Suprapubic skin (tissue), 3 donors: ENCODE measurements at regions not wholly inside any gene's neighbourhood (a gene's known extent, or its start where the extent isn't known, plus 50 kb on each side); places are given as distances from the start of the nearest gene placed in this dataset.

Experiments used
- POLR2A ChIP-seq, 2 donors: fragments of 450-650 bp; IDR thresholded peaks; one replicate each; pipeline ENCODE4 v1.6.1; 2017; ENCODE audit warnings: antibody characterized with exemption in 2 of 2, mild to moderate bottlenecking in 2 of 2, moderate library complexity in 2 of 2
- TF ChIP-seq, protein P1 (sequence below), 2 donors: fragments of 200-600 bp in 1 of 2; fragments of 450-650 bp in 1 of 2; sonication (generic) in 1 of 2; IDR thresholded peaks; one replicate each; pipeline ENCODE4 v1.5.1; 2016 to 2019; ENCODE audit warnings: antibody characterized with exemption in 2 of 2, mild to moderate bottlenecking in 1 of 2, moderate library complexity in 1 of 2

DNA sequence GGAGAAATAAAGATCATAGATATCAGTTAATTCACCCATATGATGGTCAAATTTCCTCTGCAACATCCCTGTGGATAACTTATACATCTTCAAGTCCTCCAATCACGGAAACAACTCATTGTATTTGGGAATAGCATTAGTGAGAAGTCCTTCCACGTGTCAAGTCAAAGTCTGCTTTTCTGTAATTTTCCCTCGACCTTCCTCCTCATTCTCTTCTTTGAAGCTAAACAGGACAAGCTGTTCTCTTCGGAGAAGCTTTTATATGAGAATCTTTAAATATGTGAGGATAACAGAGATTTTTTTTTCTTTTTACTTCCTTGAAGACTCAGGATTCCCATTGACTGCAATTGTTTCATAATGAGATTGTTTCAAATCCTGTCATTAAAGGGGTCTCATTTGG, 230.4 kb downstream of the ZPLD1 start:
- TF ChIP-seq, protein P1, sequence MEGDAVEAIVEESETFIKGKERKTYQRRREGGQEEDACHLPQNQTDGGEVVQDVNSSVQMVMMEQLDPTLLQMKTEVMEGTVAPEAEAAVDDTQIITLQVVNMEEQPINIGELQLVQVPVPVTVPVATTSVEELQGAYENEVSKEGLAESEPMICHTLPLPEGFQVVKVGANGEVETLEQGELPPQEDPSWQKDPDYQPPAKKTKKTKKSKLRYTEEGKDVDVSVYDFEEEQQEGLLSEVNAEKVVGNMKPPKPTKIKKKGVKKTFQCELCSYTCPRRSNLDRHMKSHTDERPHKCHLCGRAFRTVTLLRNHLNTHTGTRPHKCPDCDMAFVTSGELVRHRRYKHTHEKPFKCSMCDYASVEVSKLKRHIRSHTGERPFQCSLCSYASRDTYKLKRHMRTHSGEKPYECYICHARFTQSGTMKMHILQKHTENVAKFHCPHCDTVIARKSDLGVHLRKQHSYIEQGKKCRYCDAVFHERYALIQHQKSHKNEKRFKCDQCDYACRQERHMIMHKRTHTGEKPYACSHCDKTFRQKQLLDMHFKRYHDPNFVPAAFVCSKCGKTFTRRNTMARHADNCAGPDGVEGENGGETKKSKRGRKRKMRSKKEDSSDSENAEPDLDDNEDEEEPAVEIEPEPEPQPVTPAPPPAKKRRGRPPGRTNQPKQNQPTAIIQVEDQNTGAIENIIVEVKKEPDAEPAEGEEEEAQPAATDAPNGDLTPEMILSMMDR (IDR thresholded peaks at IDR 0.05), result no peak
- TF ChIP-seq POLR2A (IDR thresholded peaks at IDR 0.05), result no peak
